Fibroblast of lung (primary cell): ENCODE measurements at regions not wholly inside any gene's neighbourhood (a gene's known extent, or its start where the extent isn't known, plus 50 kb on each side); places are given as distances from the start of the nearest gene placed in this dataset.

Source experiments
- DNase-seq, 2 donors: peaks; one replicate each; pipeline versions ENCODE4 v3.0.0 to v3.0.0-alpha.2; 2010; ENCODE audit warnings: low read depth in 2 of 2
- H2AFZ ChIP-seq: 2 replicates; pipeline ENCODE4 v1.5.1; 2012; ENCODE audit warnings: low read length, control low read depth, inconsistent platforms
- H3K27ac ChIP-seq: 2 replicates; pipeline ENCODE4 v1.5.1; 2011; ENCODE audit warnings: low read length, control low read depth; ENCODE audit not compliant: insufficient read depth
- H3K27me3 ChIP-seq: 2 replicates; pipeline ENCODE4 v1.5.1; 2011; ENCODE audit warnings: mild to moderate bottlenecking, low read length; ENCODE audit not compliant: control insufficient read depth, insufficient read depth
- H3K36me3 ChIP-seq: 2 replicates; pipeline ENCODE4 v1.5.1; 2011; ENCODE audit warnings: low read length; ENCODE audit not compliant: control insufficient read depth, insufficient read depth
- H3K4me1 ChIP-seq: 2 replicates; pipeline ENCODE4 v1.5.1; 2011; ENCODE audit warnings: low read length; ENCODE audit not compliant: control insufficient read depth, insufficient read depth; ENCODE audit errors: extremely low read depth
- H3K4me2 ChIP-seq: 2 replicates; pipeline ENCODE4 v1.5.1; 2011; ENCODE audit warnings: low read length, control low read depth; ENCODE audit not compliant: insufficient read depth; ENCODE audit errors: extremely low read depth
- H3K4me3 ChIP-seq, 4 experiments: fragments of 200-600 bp in 1 of 4; sonication (generic) in 1 of 4; replicated peaks in 1 of 4; 2 replicates each; pipeline ENCODE4 v1.5.1; 2011 to 2016; ENCODE audit warnings: low read length in 4 of 4, low read depth in 3 of 4, mild to moderate bottlenecking in 3 of 4, control low read depth in 2 of 4, inconsistent platforms in 1 of 4, mixed read lengths in 1 of 4; ENCODE audit not compliant: insufficient read depth in 1 of 4; ENCODE audit errors: control extremely low read depth in 1 of 4
- H3K79me2 ChIP-seq: 2 replicates; pipeline ENCODE4 v1.5.1; 2012; ENCODE audit warnings: mild to moderate bottlenecking, low read length, inconsistent platforms; ENCODE audit not compliant: control insufficient read depth, insufficient read depth
- H3K9ac ChIP-seq: 2 replicates; pipeline ENCODE4 v1.5.1; 2011; ENCODE audit warnings: mild to moderate bottlenecking, low read length, control low read depth; ENCODE audit not compliant: insufficient read depth
- H3K9me3 ChIP-seq: 2 replicates; pipeline ENCODE4 v1.5.1; 2012; ENCODE audit warnings: low read depth, low read length; ENCODE audit not compliant: control insufficient read depth, insufficient read depth
- H4K20me1 ChIP-seq: 2 replicates; pipeline ENCODE4 v1.5.1; 2011; ENCODE audit warnings: low read length; ENCODE audit not compliant: control insufficient read depth, insufficient read depth; ENCODE audit errors: extremely low read depth
- EZH2 ChIP-seq: IDR thresholded peaks from 2 replicates; pipeline ENCODE4 v1.5.1; 2012; ENCODE audit warnings: low read length, control low read depth, mild to moderate bottlenecking; ENCODE audit errors: missing control alignments
- TF ChIP-seq, protein P1 (sequence below), 2 donors: IDR thresholded peaks in 1 of 2; conservative IDR thresholded peaks in 1 of 2; 1 replicate in 1 of 2; 2 replicates in 1 of 2; pipeline ENCODE4 v1.5.1; 2011 to 2012; ENCODE audit warnings: low read length in 2 of 2, control low read depth in 1 of 2, inconsistent platforms in 1 of 2, low read depth in 1 of 2, mild to moderate bottlenecking in 1 of 2

GRCh38 chr7:152485826-152486225 lies 50.0 kb upstream of the KMT2C start:
- DNase-seq: no peak
- no peaks in the 10 kb centered on the region for H3K4me1 ChIP-seq

More at GRCh38 chr7:152485826-152486225, 50.0 kb upstream of the KMT2C start:
- Histone ChIP-seq H3K27ac (no peak overlapping the region), H4K20me1 (no peaks in the 10 kb centered on the region), H3K27me3 (no peaks in the 10 kb centered on the region), H3K4me3 (no peak overlapping the region), H3K9ac (no peak overlapping the region), H3K4me2 (no peak overlapping the region), H3K9me3 (no peaks in the 10 kb centered on the region), H3K79me2 (no peaks in the 10 kb centered on the region), H3K36me3 (no peaks in the 10 kb centered on the region), H2AFZ (no peak overlapping the region)
- TF ChIP-seq, protein P1, sequence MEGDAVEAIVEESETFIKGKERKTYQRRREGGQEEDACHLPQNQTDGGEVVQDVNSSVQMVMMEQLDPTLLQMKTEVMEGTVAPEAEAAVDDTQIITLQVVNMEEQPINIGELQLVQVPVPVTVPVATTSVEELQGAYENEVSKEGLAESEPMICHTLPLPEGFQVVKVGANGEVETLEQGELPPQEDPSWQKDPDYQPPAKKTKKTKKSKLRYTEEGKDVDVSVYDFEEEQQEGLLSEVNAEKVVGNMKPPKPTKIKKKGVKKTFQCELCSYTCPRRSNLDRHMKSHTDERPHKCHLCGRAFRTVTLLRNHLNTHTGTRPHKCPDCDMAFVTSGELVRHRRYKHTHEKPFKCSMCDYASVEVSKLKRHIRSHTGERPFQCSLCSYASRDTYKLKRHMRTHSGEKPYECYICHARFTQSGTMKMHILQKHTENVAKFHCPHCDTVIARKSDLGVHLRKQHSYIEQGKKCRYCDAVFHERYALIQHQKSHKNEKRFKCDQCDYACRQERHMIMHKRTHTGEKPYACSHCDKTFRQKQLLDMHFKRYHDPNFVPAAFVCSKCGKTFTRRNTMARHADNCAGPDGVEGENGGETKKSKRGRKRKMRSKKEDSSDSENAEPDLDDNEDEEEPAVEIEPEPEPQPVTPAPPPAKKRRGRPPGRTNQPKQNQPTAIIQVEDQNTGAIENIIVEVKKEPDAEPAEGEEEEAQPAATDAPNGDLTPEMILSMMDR (conservative IDR thresholded peaks at IDR 0.05 in 1 of 2, IDR thresholded peaks at IDR 0.05 in 1 of 2; ENCODE audit: low read depth in 1 of 2, low read length in 2 of 2): no peak
- TF ChIP-seq EZH2: no peak
